NCI-H510A treated with DMSO at 0.1 percent for 48 hours (cell line): ENCODE measurements at regions not wholly inside any gene's neighbourhood (a gene's known extent, or its start where the extent isn't known, plus 50 kb on each side); places are given as distances from the start of the nearest gene placed in this dataset.
A peak's percentile ranks its signal among the peaks of the same experiment; 100 is the strongest.

Source experiments
- DNase-seq: peaks from one replicate; lab custom pipeline; 2025; lab: John Stamatoyannopoulos, UW

DNA sequence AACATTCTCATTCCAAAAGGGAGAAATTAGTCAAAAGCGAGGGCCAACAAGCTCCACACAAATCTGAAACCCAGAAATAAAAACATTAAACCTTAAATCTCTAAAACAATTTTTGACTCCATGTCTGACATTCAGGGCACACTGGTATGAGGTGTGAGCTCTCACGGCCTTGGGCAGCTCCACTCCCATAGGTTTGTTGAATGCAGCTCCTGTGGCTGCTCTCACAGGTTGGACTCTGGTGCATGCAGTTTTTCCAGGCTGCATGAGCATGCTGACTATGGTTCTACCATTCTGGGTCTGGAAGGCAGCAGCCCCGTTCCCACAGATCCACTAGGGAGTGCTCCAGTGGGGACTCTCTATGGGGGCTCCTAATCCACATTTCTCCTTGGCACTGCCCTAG is 887.1 kb upstream of the GHITM start:
- no peak for DNase-seq

DNA sequence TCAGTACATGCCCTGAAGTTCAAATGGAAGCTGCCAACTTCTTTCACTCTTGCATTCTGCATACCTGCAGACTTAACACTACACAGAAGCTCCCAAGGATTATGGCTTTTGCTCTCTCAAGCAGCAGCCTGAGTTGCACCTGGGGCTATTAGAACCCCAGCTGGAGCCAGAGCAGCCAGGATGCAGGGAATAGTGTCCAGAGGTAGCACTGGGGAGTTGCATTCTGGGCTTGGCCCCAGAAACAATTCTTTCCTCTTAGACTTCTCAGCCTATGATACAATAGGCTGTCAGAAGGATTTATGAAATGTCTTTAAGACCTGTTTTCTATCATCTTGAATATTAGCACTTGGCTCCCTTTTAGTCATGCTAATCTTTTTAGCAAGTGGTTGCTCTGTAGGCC is 886.7 kb upstream of the GHITM start:
- DNase-seq: no peak

GRCh38 chr10:83253011-83253671 is 886.2 kb upstream of the GHITM start:
- DNase-seq: no peak

- DNase-seq: no peak
Observed at GRCh38 chr10:83254698-83255097, 884.6 kb upstream of the GHITM start.

DNA sequence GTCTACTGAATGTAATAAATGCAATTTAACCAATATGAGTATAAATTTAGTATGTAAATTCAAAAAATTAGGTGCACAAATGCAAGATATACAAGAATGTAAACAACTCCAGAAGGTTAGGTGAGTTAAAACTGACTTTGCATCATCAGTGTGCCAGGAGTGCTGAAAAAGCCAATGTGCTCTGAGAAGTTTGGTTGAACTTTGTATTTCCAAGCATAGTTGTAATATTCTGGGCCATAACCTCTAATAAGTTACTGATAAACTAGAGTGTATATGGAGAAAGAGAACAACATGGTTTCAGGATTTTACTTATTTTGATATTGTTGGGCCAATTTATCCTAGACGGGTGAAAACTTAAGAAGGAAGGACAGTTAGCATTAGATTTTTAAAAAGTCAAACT is 876.9 kb upstream of the GHITM start:
- no peak for DNase-seq

DNA sequence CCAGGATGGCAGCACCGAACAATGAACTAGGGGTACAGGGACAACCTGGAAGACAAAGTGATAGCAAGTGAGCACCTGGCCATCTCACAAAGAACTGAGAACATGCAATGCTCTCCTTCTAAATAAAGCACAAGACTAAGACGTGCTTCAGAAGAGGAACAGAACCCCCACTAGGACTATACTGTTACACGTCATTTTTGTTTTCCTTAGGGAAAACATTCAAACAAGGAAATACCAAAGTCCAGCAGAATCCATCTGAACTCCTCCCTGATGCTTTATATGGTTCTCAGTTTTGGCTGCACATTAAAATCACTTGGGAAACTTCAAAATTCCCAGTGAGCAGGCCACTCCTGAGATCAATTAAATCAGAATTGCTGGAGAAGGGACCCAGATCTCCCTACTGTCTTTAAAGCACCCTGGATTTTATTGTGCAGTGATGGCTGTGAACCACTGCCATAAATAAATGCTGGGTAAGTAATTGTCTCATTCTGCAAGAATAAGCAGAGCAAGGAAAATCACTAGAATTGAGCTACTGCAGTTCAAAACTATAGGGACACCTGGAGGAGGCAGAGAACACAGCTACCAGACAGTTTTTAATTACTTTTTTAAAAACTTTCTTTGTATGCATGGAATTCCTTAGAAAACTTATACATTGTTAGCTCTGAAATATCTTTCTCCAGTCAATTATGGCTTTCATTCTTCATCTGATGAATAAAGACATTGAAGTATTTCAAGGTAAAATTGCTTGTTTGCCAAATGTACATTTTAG is 866.5 kb upstream of the GHITM start:
- DNase-seq: no peak

DNA sequence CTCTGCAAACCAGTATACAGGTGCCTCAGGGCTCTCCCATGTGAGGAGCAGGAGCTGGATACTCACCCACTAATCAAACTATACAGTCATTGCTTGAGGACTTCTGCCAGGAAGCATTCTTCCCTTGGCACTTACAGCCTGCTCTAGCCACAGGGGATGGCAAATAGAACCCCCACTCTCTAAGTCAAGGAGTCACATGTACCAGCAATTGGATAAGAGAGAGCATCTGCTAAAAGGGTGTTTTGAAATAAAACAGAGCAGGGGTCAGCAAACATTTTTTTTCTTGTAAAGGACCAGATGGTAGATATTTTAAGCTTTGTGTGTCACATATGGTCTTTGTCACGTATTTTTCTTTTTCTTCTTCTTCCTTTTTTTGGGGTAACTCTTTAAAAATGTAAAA is 865.2 kb upstream of the GHITM start:
- DNase-seq: no peak

- no peak for DNase-seq
Observed at GRCh38 chr10:83276971-83277370, 862.3 kb upstream of the GHITM start.

GRCh38 chr10:83283151-83283550 is 856.2 kb upstream of the GHITM start:
- DNase-seq: no peak

GRCh38 chr10:83287374-83287773 is 851.9 kb upstream of the GHITM start:
- DNase-seq: no peak

DNA sequence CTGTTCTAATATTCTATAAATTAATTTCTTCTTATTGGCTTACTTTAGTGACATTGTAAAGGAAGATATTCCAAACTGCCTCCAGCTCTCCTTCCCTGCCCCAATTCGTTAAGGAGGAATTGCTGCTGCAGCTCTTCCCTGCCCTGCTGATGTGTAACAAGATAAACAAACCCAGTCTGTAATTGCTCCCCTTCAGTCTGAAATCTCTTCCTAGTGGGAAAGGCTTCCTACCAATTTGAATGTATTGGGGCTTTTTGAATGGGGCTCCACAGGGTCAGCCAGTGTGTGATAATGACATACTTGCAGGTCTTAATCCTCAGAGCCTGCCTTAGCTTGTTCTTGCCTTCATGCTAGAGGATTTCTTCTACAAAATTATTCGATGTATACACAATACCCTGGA is 849.9 kb upstream of the GHITM start:
- DNase-seq: no peak

DNA sequence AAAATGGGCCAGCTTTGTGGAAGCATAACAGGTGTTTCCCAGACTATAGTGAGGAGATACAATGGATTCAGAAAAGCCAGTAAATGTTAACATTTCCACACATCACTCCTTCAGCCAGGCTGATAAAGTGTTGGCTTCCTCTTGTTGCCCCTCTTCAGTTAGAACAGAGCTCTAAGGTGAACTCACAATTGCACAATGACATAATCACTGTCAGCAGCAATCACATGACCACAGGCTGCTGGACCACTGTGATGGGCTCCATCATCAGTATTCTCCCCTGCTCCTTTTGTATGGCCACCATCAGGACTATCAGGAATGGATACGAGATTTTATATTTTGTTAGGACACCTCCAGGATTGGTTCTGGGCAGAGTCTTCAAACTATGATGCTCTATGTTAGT is 849.4 kb upstream of the GHITM start:
- DNase-seq: no peak

GRCh38 chr10:83301732-83302131 is 837.6 kb upstream of the GHITM start:
- no peak for DNase-seq

GRCh38 chr10:83302623-83303022 is 836.7 kb upstream of the GHITM start:
- no peak for DNase-seq

GRCh38 chr10:83310688-83311087 is 828.6 kb upstream of the GHITM start:
- no peak for DNase-seq

- DNase-seq: no peak
Observed at GRCh38 chr10:83312570-83312969, 826.7 kb upstream of the GHITM start.

- DNase-seq: peak; percentile 6
Observed at GRCh38 chr10:83332690-83333089, 806.6 kb upstream of the GHITM start.

DNA sequence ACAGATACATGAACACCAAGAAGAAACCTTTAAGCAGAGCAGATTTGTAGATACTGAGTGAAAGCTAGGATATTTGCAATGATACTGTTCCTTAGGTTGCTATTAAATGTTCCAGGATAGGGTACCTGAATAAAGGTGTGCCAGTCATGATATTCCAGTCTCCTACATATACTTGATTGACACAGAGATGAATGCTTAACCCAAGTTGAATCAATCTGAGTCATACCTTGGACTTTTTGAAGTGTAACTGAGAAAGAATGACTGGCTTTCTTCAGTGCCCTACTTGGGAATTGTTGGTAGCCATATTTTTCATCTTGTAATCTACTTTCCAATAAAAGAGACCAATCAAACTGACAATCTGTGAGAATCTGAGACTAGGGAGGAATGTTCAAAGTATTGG is 805.7 kb upstream of the GHITM start:
- no peak for DNase-seq

- DNase-seq: no peak
Observed at GRCh38 chr10:83343676-83344075, 795.6 kb upstream of the GHITM start.

DNA sequence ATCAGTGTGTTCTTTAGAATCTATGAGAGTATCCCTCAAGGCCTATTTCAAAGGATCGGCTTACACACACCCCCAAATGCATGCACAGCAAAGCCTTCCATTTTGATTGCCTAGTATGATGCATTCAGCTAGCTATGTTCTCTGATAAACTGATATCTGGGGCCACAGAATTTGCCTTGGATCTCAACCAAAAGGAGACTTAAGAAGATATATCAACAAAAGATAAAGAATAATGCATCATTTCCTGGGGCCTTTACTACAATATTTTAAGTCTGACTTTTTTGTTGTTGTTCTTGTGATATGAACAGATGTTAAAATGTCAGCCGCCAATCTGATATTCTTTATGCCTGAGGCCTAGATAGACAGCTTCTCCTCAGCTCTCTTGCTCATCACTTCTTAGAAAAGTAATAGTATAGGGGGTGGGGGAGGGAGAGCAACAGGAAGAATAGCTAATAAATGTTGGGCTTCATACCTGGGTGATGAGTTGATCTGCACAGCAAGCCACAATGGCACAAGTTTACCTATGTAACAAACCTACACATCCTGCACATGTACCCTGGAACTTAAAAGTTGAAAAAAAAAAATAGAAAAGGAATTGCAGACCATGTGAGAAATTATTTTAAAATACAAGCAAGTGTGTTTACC is 792.9 kb upstream of the GHITM start:
- no peak for DNase-seq

DNA sequence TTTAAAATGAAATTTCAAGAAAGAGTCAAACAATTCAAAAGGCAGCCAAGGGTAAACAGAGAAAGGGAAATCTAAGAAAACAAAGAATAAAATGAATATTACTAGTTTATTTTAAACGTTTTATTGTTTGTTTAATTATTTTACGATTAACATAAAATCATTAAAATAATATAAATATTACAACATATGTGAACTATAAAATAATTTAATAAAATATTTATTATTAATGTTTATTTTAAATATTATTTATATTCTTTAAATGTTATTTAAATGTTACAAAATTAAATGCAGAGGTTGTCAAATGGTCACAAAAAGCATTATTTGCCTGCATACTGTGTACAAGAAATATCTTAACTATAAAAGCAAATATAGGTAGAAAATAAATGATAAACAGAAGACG is 786.7 kb upstream of the GHITM start:
- no peak for DNase-seq

- no peak for DNase-seq
Observed at GRCh38 chr10:83354456-83354855, 784.9 kb upstream of the GHITM start.

DNA sequence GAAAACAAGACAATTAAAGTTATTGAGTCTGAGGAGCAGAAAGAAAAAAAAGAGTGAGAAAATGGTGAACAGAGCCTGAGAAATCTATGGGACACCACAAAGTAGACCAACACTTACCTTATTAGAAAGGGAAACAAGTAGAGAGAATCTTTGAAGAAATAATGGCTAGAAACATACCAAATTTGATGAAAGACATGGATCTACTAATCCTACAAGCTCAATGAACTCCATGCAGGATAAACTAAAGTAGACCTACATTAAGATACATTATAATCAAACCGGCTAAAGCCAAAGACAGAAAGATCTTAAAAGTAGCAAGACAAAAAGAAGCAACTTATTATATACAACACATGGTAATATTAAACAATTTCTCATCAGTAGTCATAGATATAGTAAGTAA is 782.3 kb upstream of the GHITM start:
- no peak for DNase-seq
